Cardiac fibroblast (primary cell): ENCODE measurements at regions not wholly inside any gene's neighbourhood (a gene's known extent, or its start where the extent isn't known, plus 50 kb on each side); places are given as distances from the start of the nearest gene placed in this dataset.

ENCODE experiments used
- DNase-seq, 2 donors: peaks; one replicate each; pipeline versions ENCODE4 v3.0.0 to v3.0.0-alpha.2; 2010; ENCODE audit warnings: low read depth in 2 of 2
- H3K4me3 ChIP-seq, 2 donors: replicated peaks in 1 of 2; 1 replicate in 1 of 2; 2 replicates in 1 of 2; pipeline ENCODE4 v1.5.1; 2011; ENCODE audit warnings: low read depth in 2 of 2, low read length in 2 of 2, mild to moderate bottlenecking in 2 of 2, moderate library complexity in 1 of 2
- TF ChIP-seq, protein P1 (sequence below): IDR thresholded peaks from one replicate; pipeline ENCODE4 v1.5.1; 2011; ENCODE audit warnings: low read depth, mild to moderate bottlenecking, low read length, inconsistent platforms

DNA sequence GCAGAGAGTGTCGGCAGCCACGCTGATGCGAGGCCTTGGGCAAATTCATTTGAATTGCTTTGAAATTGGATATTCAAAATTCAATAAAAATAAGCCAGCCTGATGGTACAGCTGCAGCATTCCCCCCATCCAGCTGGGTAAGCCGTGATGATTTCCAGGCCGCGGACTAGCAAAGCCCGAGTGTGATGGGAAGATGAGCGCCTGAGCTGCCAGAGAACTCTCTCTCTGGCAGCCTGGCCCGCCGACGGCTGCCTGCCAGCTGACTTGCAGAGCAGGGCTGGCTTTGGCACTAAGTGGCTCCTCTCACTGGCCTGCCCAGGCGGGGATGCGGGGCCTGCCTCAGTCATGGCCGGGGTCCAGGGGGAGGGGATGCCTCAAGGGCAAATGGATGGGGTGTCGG lies 268.3 kb upstream of the WWC1 start:
- H3K4me3 ChIP-seq: no peak overlapping the region
- DNase-seq: peak in 1 of 2 donors; percentile 4
- TF ChIP-seq, protein P1, sequence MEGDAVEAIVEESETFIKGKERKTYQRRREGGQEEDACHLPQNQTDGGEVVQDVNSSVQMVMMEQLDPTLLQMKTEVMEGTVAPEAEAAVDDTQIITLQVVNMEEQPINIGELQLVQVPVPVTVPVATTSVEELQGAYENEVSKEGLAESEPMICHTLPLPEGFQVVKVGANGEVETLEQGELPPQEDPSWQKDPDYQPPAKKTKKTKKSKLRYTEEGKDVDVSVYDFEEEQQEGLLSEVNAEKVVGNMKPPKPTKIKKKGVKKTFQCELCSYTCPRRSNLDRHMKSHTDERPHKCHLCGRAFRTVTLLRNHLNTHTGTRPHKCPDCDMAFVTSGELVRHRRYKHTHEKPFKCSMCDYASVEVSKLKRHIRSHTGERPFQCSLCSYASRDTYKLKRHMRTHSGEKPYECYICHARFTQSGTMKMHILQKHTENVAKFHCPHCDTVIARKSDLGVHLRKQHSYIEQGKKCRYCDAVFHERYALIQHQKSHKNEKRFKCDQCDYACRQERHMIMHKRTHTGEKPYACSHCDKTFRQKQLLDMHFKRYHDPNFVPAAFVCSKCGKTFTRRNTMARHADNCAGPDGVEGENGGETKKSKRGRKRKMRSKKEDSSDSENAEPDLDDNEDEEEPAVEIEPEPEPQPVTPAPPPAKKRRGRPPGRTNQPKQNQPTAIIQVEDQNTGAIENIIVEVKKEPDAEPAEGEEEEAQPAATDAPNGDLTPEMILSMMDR: no peak

DNA sequence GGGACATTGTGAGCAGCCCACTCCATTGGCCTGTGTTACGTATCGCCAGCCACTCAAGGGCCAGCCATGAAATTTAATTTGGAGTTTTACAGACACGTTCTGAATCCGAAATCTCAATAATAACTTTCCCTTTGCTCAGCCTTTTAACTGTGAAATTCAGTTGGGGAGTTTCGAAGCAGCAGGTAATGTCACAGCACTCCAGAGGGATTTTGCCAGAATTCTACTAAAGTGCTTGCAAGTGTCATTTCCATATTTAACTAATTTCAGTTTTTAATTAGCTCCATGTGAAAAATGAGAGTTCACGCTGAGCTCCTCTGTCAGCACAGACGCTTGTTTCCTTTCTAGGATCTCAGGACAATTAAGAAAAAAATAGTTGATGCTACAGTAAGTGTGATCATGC lies 267.1 kb upstream of the WWC1 start:
- H3K4me3 ChIP-seq: no peak overlapping the region
- DNase-seq: no peak
- TF ChIP-seq, protein P1: no peak

DNA sequence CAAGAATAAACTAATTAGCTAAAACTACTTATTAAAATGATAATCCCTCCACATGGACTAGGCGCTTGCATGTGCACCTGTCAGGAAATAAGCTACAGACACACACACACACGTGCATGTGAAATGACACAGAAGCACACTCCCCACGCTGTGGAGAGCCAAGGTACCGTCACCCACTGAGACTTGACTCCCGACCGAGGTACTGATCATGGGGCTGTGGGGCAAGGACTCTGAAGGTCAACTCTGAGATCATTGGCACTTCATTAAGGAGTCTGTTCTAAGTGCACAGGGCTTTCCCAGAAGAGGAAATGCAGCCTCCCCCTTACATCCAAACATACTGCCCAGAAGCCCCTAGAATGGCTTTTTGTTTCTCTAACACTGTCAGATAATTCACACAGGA lies 264.4 kb upstream of the WWC1 start:
- DNase-seq: no peak
- no peak overlapping the region for H3K4me3 ChIP-seq
- TF ChIP-seq, protein P1: no peak

DNA sequence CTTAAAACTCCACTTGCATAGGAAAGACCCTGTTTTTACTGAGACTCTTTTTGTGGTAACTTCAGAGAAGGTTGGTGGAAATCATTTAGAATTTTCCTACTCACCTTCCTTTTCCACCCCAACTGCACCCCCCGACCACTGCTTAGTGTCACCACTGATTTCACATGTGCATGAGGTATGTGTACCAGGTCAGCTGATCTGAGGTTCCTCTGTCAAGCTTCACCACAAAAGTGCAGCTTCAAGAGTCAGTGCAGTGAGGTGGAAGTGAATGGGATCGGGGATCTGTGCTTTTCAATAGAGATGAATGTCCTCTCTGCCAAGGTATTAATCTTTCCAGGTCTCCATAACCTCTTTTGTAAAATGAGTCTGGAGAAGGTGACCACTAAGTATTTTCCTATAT lies 260.5 kb upstream of the WWC1 start:
- H3K4me3 ChIP-seq: no peak overlapping the region
- DNase-seq: no peak
- TF ChIP-seq, protein P1: no peak

DNA sequence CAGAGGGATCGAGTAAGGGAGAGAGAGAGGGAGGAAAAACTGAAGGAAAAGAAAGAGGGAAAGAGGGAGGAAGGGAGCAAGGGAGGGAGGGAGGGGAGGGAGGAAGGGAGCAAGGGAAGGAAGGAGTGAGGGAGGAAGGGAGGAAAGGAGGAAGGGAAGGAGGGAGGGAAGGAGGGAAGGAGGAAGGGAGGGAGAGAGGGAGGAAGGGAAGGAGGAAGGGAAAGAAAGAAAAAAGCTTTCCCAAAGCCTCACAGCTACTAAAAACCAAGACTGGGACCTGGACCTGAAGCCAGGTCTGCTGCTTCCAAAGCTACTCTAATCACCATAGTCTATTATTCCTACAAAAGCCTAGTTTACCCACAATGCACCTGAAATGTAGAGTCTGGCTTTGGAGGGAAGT lies 259.8 kb upstream of the WWC1 start:
- no peak for DNase-seq
- no peak overlapping the region for H3K4me3 ChIP-seq
- TF ChIP-seq, protein P1: no peak

DNA sequence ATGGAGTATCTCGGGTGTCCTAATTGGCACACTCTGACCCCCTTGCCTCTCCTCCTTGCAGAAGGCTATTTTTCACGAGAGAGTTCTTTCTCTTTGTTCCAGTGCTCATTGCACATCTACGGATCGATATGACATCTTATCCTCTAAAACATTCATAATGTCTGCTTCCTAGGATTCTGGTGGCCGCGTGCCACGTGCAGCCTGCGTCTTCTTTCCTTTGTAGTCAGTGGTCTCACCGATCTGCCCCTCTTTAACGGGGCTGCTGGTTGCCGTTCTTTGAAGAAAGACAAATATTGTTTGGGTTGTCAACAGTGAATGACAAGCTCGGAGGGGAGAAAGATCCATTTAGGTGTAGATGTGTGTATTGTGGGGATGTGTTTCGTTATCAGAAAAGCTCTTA lies 252.4 kb upstream of the WWC1 start:
- TF ChIP-seq, protein P1: no peak
- H3K4me3 ChIP-seq: no peak overlapping the region
- DNase-seq: no peak

DNA sequence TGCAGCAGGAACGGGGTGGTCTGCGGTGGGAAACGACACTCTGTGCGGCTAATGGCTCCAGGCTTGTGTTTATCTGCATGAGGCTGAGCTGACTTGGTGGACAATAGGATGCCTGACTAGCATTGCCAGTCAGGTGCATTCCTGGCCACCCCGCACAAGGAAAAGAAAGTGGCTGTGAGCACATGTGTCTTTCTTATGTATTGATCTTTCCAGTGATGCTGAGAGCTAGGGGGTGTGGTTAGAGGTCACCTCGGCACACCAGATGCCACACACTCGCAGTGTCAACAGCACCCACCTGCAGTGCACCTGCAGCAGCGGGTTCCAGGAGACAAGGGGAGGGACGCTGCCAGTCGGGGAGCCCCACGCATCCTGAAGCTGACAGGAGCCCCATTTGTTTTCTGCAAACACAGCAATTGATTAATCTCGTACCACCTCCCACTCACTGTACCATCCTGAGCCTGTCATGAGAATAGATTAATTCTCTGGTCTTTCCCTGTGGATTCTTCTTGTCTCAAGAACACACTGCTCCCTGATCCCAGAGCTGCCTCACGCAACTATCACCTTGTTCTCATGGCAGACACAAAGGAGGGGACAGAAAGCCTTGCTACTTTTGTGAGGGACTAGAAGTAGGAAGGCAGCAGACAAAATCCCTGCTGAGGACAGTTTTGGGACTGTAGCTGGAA lies 251.7 kb upstream of the WWC1 start:
- no peak overlapping the region for H3K4me3 ChIP-seq
- no peak for DNase-seq
- TF ChIP-seq, protein P1: no peak
